Neural progenitor cell (in vitro differentiated cells): ENCODE measurements at regions not wholly inside any gene's neighbourhood (a gene's known extent, or its start where the extent isn't known, plus 50 kb on each side); places are given as distances from the start of the nearest gene placed in this dataset.

Experiments
- EZH2 ChIP-seq: fragments of 200-600 bp; sonication (generic); IDR thresholded peaks from 2 replicates; pipeline ENCODE4 v1.6.1; 2017; ENCODE audit warnings: antibody characterized with exemption, mild to moderate bottlenecking, moderate library complexity
- EZH2phosphoT487 ChIP-seq: fragments of 200-600 bp; sonication (generic); IDR thresholded peaks from 2 replicates; pipeline ENCODE4 v1.6.1; 2017; ENCODE audit warnings: antibody characterized with exemption
- TF ChIP-seq, protein P1 (sequence below): fragments of 200-600 bp; sonication (generic); IDR thresholded peaks from 2 replicates; pipeline ENCODE4 v1.5.1; 2017; ENCODE audit warnings: antibody characterized with exemption, mild to moderate bottlenecking

DNA sequence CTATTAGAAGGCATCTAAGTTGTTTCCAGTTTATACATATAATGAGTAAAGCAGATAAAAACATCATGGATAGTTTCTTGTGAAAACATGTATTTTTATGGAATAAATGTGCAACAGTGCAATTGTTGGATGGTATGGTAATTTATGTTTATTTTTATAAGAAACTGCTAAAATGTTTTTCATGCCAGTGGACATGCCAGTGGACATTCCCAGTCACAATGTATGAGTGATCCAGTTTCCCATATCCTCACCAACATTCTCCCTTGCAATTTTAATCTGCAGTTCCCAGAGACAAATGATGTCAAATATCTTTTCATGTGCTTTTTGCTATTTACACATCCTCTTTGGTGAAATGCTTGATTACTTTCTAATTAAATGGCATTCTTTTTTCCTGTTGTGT is 818.6 kb downstream of the SUCLG1 start:
- TF ChIP-seq, protein P1, sequence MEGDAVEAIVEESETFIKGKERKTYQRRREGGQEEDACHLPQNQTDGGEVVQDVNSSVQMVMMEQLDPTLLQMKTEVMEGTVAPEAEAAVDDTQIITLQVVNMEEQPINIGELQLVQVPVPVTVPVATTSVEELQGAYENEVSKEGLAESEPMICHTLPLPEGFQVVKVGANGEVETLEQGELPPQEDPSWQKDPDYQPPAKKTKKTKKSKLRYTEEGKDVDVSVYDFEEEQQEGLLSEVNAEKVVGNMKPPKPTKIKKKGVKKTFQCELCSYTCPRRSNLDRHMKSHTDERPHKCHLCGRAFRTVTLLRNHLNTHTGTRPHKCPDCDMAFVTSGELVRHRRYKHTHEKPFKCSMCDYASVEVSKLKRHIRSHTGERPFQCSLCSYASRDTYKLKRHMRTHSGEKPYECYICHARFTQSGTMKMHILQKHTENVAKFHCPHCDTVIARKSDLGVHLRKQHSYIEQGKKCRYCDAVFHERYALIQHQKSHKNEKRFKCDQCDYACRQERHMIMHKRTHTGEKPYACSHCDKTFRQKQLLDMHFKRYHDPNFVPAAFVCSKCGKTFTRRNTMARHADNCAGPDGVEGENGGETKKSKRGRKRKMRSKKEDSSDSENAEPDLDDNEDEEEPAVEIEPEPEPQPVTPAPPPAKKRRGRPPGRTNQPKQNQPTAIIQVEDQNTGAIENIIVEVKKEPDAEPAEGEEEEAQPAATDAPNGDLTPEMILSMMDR: no peak
- TF ChIP-seq EZH2: no peak
- TF ChIP-seq EZH2phosphoT487: no peak
